ENCODE measurements at regions not wholly inside any gene's neighbourhood (a gene's known extent, or its start where the extent isn't known, plus 50 kb on each side); places are given as distances from the start of the nearest gene placed in this dataset.
"Not testable (repeated sequence)": the region's sequence is repeated elsewhere in the genome, so short reads cannot be mapped to it uniquely, and the experiment has no call there.

DNA sequence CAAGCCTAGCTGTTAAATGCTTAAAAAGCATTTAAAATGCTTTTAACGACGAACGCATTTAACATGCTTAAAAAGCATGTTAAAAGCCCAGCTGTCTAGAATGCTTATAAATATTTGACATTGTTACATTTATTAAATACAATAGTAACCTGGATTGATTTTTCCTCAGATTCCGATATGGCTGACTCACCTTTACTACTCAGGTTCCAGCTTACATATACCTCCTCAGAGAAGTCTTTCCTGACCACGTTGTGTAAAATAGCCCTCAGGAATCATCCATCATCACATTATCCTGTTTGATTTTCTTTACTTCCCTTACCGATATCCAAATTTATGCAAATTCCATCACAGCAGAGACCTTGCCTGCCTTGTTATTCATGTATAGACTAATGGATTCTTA is 51.4 kb downstream of the SLC41A2 start:
- no peak for DNase-seq

DNA sequence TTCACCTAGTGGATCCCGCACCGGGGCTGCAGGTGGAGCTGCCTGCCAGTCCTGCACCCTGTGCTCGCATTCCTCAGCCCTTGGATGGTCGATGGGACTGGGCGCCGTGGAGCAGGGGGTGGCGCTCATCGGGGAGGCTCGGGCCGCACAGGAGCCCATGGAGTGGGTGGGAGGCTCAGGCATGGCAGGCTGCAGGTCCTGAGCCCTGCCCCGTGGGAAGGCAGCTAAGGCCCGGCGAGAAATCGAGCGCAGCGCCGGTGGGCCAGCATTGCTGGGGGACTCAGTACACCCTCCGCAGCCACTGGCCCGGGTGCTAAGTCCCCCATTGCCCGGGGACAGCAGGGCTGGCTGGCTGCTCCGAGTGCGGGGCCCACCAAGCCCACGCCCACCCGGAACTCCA is 52.6 kb downstream of the SLC41A2 start:
- DNase-seq = not testable (repeated sequence)

DNA sequence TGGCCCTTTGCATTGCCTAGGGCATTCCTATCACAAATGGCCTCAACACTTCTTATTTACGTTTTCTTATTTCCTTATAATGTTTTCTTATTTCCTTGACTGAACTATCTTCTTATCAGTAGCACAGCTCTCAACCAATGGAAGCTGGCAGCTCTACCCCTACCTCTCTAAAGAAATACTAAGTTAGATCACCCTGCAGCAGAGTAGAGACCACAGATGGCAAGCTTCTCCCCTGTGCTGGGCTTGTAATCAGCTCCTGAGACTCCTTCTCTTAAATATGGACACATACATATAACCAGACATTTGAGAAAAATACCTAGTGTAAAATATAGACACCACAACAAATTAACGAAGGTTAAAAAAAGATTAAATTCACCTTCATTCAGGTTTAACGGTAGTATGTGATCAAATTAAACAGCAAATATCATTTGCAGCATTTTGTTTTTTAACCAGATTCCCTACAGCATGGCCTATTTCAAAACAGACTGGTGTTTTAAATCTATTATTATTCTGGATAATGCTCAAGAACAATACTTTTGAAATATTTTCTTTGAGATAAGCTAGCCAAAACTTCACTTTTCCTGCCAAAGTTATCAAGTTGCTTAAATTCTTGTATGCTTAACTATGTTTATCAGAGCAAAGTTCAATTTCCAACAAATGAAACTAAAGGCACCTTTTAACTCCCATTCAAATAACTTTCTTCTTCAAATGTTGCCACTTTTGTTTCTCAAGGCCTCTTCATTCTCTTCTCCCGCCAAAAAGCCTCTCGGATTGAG is 54.3 kb downstream of the SLC41A2 start:
- no peak for DNase-seq

DNA sequence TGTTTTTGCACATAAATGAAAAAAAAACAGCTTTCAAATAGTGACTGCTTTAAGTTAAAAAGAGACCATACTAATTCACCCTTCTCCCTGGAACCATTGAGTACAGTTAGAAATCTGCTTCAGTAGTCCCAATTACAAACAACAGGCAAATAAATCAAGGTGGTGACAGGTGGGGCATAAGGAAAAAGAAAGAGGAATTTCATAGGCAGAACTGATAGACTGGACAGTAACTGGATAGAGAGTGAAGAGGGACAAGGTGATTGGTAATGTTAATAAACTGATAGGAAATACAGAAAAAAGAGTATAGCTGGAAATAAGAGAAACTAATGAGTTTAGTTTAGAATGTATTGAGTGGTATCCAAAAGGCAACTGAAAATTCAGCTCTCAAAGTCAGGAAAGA is 56.0 kb downstream of the SLC41A2 start:
- DNase-seq = no peak

DNA sequence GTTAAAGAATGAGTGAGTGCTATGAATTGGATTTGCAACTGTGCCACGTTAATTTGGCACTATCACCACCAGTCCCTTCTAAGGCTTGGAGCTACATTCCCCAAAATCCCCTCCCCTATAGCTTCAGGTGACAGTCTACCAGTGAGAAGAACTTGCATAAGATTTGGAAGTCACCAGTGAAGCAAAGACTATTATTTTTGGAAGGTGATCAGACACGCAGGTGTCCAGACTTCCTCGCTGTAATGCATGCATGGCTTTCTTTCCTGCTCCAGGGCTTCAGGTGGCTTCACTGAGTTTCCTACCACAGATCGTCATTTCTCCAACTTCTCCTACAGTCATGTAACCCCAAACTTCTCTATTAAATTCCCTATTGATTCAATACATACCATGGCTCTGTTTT is 61.4 kb downstream of the SLC41A2 start:
- no peak for DNase-seq

DNA sequence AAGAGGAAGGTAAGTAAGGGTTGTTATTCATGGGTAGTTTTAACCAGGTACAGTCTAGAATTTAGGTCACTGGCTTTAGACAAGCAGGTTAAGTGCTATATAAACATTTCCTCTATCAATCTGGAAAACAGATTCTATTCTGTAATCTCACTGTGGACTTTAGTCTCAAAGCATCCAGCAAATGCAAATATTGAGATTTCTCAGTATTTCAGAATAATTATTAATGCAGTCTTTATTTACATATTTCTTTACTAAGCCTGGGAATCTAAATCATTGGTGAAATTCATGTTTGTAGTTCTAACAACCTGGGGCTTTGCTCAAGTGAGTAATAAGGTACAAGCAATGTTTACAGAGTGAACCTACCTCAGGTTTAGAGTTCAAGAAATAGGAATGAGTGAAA is 61.9 kb downstream of the SLC41A2 start:
- no peak for DNase-seq

DNA sequence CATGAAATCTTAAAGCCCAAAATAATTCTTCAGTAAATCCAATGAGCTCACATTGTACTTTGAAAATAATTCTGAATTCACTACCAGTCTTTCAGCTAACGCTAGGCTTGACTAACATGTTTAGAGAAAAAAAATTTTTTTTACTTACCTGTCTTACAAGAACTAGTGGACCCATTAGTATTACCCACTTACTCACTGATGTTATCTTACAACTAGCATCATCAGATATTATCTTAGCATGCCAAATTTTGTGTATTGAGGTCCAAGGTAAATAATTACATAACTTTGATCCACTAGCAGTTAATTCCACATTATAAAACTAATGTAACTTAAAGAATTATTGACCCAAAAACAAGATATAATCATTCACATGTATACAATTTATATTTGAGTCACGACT is 62.7 kb downstream of the SLC41A2 start:
- DNase-seq = no peak

DNA sequence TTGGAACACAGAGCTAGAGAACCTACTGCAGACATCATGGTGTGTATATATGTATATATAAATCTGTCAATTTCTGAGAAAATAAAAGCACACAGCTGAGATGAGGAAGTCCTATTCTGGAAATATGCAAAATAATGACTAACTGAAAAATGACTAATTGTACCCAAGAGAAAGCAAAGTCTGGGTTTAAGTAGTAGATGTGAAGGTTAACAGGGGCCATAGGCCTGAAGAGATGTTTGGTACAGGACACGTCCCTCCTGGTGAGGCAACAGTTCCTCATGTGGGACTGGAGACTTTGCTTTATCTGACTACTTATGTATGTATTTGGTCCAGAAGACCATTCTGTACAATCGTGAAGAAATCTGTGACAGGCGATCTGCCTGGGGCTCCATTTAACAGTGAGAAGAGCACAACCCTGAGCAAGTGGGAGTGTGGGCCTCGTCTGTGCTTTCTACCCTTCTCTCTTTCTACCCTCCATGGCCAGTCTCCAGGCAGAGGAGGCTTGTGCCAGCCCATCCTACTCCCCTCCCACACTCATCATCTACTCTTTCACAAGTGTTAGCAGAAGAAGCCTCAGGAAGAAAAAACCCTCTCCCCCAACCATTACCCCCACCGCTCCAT is 67.5 kb downstream of the SLC41A2 start:
- DNase-seq = no peak

DNA sequence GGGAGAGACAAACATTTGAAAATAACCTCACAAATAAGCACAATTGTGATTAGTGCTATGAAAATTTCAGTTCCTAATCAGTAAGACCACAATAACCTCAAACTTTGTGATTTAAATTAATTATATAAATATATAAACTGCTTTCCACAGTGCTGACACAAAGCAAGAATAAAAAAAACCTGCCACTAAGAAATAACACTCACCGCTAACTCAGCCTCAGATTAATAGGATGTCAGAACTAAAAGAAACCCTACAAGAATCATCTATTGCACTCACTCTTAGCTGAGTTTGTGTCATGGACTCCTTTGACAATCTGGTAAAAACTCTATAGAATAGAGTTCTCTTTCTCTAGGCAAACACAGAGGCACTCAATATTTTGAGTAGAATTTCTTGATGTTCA is 68.4 kb downstream of the SLC41A2 start:
- no peak for DNase-seq

DNA sequence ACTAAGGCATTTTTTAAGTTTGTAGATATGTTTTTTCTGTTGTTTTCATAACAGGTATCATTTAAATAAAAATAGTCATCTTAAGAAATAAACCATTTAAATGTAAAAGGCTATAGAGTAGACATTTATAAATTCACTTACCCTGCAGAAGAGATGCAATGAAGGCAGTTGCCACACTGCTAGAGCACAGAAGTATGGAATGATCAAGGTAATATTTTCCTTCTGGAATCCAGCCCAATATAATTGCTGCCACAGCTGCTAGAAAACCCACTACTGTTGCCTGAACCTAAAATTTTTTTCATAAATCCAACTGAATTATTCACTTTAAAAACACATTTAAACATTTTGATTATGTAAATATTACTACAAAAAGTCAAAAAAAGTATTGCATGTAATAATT is 69.2 kb downstream of the SLC41A2 start:
- DNase-seq = no peak

DNA sequence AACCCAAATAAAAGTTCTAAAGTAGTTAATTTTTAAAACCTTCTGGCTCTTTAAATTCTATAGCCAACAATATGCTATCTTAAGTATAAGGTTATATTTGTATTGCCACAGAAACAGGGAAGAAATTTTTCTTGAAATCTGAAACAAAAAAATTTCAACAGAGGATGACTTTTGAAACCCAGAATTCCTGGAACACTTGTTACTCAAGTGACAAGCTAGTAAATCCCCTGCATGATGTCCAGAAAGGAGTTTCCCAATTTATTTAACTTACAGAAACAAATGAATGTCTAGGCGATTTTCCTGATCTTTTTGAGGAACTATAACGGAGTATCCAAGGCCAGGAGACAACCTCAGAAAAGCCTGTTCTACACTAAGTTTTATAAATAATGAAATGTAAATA is 69.6 kb downstream of the SLC41A2 start:
- DNase-seq = no peak

DNA sequence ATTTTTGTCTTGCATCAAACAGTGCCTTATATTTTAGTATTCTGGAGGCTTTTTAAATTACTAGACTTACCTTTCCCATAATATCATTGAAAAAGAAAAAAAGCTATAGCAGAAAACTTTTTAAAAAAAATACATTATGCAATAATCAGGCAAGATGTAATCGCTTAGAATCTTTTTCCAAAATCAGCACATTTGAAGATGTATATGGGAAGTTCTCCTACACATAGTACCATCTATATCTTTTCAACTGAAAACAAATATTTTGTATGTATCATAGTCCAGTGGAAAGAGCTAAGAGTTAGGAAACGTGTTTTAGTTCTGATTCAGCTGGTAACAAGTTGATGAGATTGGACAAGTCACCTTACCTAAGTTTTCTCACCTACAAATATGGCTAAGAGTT is 70.6 kb downstream of the SLC41A2 start:
- DNase-seq = no peak

DNA sequence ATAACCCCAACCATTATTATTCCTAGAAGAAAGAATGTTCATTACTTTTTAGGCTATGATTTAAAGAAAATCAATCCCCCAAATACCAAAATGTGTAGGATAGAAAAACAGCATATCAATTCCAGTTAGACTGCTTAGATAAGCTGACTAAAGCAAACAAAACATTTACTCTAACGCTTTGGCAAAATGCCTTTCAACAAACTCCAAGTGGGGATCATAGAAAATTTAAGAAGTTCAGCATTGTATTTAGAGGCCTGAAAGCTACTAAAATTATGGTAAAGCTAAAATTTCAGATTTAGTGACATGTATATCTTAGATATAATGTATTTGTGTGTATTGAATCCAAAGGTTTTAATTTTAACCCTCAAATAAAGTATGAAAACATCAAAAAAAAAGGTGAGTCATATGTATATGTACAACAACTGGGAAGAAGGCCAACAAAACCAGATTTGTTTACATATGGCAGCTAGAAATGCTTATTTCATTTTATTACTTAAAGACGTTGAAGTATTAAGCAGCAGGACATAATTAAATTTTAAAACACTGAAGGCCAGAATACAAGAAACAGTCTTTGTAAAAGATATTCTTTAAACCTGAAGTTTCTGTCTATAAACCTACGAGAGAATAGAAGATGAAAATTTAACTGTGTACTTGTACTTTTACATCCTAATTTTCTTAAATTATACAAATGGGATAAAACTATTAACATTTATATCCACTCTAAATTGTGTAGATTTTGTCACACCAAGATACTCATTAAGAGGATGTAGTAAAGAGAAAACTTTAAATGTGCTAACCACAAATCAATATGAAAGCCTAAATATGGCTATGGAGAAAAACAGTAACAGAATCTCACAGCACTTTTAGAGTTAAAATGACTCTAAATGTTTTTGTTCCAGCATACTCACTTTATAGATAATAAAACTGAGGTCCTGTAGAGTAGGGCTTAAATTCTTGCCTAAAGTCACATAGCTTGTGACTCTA is 71.4 kb downstream of the SLC41A2 start:
- no peak for DNase-seq

DNA sequence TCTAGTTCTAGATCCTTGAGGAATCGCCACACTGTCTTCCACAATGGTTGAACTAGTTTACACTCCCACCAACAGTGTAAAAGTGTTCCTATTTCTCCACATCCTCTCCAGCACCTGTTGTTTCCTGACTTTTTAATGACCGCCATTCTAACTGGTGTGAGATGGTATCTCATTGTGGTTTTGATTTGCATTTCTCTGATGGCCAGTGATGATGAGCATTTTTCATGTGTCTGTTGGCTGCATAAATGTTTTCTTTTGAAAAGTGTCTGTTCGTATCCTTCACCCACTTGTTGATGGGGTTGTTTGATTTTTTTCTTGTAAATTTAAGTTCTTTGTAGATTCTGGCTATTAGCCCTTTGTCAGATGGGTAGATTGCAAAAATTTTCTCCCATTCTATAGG is 79.2 kb downstream of the SLC41A2 start:
- not testable (repeated sequence) for DNase-seq

DNA sequence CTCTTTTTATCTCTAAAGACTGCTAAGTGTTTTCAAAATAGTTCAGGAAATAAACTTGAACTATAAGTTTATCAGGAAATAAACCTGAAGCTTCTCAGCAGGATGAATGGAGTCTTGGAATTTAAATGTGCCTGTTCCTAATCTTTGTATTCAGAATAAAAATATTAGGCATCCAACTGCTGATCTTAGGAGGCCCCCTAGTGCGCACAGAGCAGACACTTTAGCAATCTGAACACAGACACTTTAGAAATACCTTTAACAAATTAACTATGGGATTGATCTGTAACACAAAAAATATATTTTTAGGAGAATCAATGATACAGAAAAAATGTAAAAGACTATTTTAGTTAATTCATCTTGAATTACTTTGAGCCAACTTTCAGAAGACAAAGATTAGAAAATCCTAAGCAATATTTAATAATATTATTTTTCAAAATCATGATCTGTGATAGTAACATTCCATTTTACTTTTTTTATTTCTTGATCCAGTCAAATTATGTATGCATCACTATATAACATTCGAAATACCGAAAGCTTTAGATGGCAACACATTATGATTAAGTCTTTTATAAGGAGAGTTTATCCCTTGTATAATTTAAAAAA is 80.9 kb downstream of the SLC41A2 start:
- peak; percentile 56 for DNase-seq

DNA sequence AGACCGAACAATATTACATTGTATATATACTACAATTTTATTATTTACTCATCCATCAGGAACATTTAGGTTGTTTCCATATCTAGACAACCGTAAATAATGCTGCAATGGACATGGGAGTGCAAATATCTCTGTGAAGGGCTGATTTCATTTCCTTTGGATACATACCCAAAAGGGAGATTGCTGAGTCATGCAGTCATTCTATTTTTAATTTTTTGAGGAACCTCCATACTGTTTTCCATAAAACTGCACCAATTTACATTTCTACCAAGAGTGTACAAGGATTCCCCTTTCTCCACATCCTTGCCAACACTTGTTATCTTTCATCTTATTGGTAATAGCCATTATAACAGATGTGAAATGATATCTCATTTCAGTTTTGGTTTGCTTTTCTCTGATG is 84.7 kb downstream of the SLC41A2 start:
- DNase-seq = no peak

DNA sequence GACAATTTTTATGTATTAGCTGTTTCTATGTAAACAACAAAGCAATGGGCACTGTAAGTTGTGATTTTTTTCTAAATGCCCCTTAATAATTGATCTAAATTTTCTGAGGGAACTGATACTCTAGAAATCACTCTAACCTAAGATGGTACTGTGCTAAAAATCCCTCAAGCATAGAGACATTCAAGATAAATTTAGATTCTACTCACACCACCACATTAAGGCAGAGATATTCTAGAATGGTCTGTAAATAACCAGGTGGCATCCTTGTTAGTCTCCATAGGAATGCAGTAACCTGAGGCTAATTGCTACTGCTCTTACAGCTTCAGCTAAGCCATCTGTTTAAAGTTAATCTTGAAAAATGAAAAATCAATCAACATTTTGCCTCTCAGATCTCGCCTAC is 87.3 kb downstream of the SLC41A2 start:
- DNase-seq = no peak

DNA sequence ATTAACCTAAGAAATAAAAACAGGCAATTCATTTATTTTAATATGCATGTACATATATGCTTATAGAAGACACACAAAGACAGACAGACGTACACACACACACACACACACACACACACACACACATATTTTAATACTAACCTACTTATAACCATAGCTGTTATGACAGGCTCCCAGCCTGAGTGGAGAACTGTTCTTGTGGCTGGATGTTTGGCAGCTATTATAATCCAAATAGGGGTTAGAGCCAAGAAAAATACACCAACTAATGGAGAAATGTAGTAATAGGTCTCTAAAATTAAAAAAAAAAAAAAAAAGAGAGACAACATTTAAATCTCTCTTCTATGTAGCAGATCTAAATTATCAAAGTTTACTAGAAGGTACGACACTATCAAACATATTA is 91.8 kb downstream of the SLC41A2 start:
- no peak for DNase-seq

DNA sequence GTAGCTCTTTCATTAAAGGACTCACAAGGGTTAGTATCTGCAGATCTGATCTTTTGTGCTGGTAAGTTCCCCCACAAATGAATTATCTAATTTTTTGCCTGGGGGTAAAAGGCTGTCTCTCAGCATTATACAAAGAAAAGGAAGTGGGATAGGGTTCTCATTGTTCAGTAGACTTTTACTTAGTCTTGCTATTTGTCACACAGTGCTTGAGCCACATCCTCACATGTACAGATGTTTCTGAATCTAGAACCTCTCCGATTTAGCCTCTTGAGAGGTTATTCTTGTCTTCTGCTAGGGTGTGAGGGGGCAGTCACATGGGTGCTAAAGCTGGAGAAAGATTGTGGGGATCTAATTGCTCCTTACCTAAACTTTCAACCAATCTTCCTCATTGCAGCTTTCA is 93.0 kb downstream of the SLC41A2 start:
- no peak for DNase-seq

DNA sequence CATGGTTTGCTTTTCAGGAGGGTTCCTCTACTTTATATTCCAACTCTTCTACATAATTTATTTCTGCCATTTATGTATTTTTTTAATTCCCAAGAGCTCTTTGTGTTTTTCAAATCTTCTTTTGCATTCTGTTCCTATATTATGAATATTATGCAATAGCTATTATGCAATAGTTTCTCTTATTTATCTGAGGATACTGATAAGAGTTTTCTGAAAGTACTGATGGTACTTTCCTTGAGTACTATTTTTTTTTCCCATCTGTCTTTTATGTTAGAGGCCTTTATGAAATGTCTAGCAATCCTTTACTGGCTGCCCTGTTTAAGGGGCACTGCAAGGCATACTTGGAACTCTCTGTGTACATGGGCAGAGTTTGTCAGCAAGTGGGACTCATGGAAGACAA is 93.4 kb downstream of the SLC41A2 start:
- no peak for DNase-seq

DNA sequence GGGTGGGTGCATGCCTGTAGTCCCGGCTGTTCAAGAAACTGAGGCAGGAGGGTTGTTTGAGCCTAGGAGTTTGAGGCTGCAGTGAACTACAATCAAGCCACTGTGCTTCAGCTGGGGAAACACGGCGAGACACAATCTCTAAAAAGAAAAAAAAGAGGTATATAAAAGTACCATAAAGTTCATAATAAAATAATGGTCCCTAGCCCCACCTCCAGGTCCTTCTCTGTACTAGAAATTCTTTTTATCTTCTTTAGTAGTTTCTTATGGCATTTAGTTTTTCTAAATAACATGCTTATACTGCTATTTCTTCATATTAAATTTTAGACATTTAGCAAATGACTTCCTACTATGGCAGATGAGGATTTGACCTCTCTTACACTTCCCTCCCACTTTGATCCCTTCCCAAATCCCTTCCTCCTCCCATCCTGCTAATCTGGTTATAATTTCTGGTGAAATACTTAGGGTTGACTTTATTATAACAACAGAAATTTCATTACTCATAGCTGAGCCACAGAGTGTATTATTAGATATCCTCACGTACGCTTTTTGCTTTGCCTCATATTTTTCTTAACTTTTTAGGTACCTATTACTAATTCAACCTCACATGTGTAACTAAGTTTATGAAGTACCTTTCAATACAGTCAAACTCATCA is 94.7 kb downstream of the SLC41A2 start:
- DNase-seq = no peak

All from CD4-positive, alpha-beta T cell treated with Interleukin-17A for 4 hours (primary cell).